ENCODE measurements at regions not wholly inside any gene's neighbourhood (a gene's known extent, or its start where the extent isn't known, plus 50 kb on each side); places are given as distances from the start of the nearest gene placed in this dataset.
"Not testable (repeated sequence)": the region's sequence is repeated elsewhere in the genome, so short reads cannot be mapped to it uniquely, and the experiment has no call there.

GRCh38 chr7:138207555-138207971, 131.3 kb downstream of the AKR1D1 start:
- H3K36me3 ChIP-seq (ENCODE audit: control insufficient read depth, insufficient read depth, low read length), result no peaks in the 10 kb centered on the region
- no peak overlapping the region for H3K4me3 ChIP-seq (replicated peaks; ENCODE audit: low read depth, low read length)
- no peak for DNase-seq (ENCODE audit: extremely low read depth, insufficient read length)
- no peak for TF ChIP-seq CTCF (IDR thresholded peaks at IDR 0.05; ENCODE audit: insufficient read depth, low read length, poor library complexity, severe bottlenecking)
- no peaks in the 10 kb centered on the region for H3K27me3 ChIP-seq (replicated peaks; ENCODE audit: control insufficient read depth, insufficient read depth, low read length)

- TF ChIP-seq CTCF (IDR thresholded peaks at IDR 0.05; ENCODE audit: insufficient read depth, low read length, poor library complexity, severe bottlenecking), result no peak
- Histone ChIP-seq H3K36me3 (ENCODE audit: control insufficient read depth, insufficient read depth, low read length) (no peaks in the 10 kb centered on the region), H3K27me3 (replicated peaks; ENCODE audit: control insufficient read depth, insufficient read depth, low read length) (no peaks in the 10 kb centered on the region), H3K4me3 (replicated peaks; ENCODE audit: low read depth, low read length) (no peak overlapping the region)
- DNase-seq (ENCODE audit: extremely low read depth, insufficient read length), result no peak
Observed at GRCh38 chr7:138208142-138208570, 131.9 kb downstream of the AKR1D1 start.

- Histone ChIP-seq H3K4me3 (replicated peaks; ENCODE audit: low read depth, low read length) (no peak overlapping the region), H3K27me3 (replicated peaks; ENCODE audit: control insufficient read depth, insufficient read depth, low read length) (no peaks in the 10 kb centered on the region), H3K36me3 (ENCODE audit: control insufficient read depth, insufficient read depth, low read length) (no peaks in the 10 kb centered on the region)
- DNase-seq (ENCODE audit: extremely low read depth, insufficient read length), result no peak
- TF ChIP-seq CTCF (IDR thresholded peaks at IDR 0.05; ENCODE audit: insufficient read depth, low read length, poor library complexity, severe bottlenecking), result no peak
Observed at GRCh38 chr7:138208864-138209263, 132.6 kb downstream of the AKR1D1 start.

GRCh38 chr7:138212314-138212713, 136.1 kb downstream of the AKR1D1 start:
- Histone ChIP-seq H3K36me3 (ENCODE audit: control insufficient read depth, insufficient read depth, low read length) (no peaks in the 10 kb centered on the region), H3K27me3 (replicated peaks; ENCODE audit: control insufficient read depth, insufficient read depth, low read length) (no peaks in the 10 kb centered on the region), H3K4me3 (replicated peaks; ENCODE audit: low read depth, low read length) (no peak overlapping the region)
- DNase-seq (ENCODE audit: extremely low read depth, insufficient read length), result no peak
- TF ChIP-seq CTCF (IDR thresholded peaks at IDR 0.05; ENCODE audit: insufficient read depth, low read length, poor library complexity, severe bottlenecking), result no peak

GRCh38 chr7:138214926-138215325, 138.7 kb downstream of the AKR1D1 start:
- Histone ChIP-seq H3K4me3 (replicated peaks; ENCODE audit: low read depth, low read length) (no peak overlapping the region), H3K27me3 (replicated peaks; ENCODE audit: control insufficient read depth, insufficient read depth, low read length) (no peaks in the 10 kb centered on the region), H3K36me3 (ENCODE audit: control insufficient read depth, insufficient read depth, low read length) (no peaks in the 10 kb centered on the region)
- no peak for DNase-seq (ENCODE audit: extremely low read depth, insufficient read length)
- no peak for TF ChIP-seq CTCF (IDR thresholded peaks at IDR 0.05; ENCODE audit: insufficient read depth, low read length, poor library complexity, severe bottlenecking)

- DNase-seq (ENCODE audit: extremely low read depth, insufficient read length); H3K36me3 ChIP-seq (ENCODE audit: control insufficient read depth, insufficient read depth, low read length); H3K27me3 ChIP-seq (replicated peaks; ENCODE audit: control insufficient read depth, insufficient read depth, low read length); H3K4me3 ChIP-seq (replicated peaks; ENCODE audit: low read depth, low read length): not testable (repeated sequence)
Observed at GRCh38 chr7:138220321-138220720, 144.1 kb downstream of the AKR1D1 start.

- H3K36me3 ChIP-seq (ENCODE audit: control insufficient read depth, insufficient read depth, low read length); H3K4me3 ChIP-seq (replicated peaks; ENCODE audit: low read depth, low read length); H3K27me3 ChIP-seq (replicated peaks; ENCODE audit: control insufficient read depth, insufficient read depth, low read length); DNase-seq (ENCODE audit: extremely low read depth, insufficient read length): not testable (repeated sequence)
Observed at GRCh38 chr7:138221388-138221787, 145.1 kb downstream of the AKR1D1 start.

All from GM06990 (cell line).